SJSA1 (cell line): ENCODE measurements at regions not wholly inside any gene's neighbourhood (a gene's known extent, or its start where the extent isn't known, plus 50 kb on each side); places are given as distances from the start of the nearest gene placed in this dataset.
"Not testable (repeated sequence)": the region's sequence is repeated elsewhere in the genome, so short reads cannot be mapped to it uniquely, and the experiment has no call there.

ENCODE experiments used
- DNase-seq, 2 experiments: peaks; one replicate each; pipeline ENCODE4 v3.0.0-alpha.2; 2015 to 2020; ENCODE audit warnings: low spot score in 2 of 2, low read depth in 1 of 2
- H3K27ac ChIP-seq: fragments of 250-450 bp; sonication (Bioruptor Pico); 2 replicates; pipeline ENCODE4 v1.5.1; 2020; ENCODE audit warnings: mild to moderate bottlenecking, moderate library complexity
- H3K27me3 ChIP-seq: fragments of 250-450 bp; sonication (Bioruptor Pico); replicated peaks from 2 replicates; pipeline ENCODE4 v1.5.1; 2020; ENCODE audit warnings: mild to moderate bottlenecking, moderate library complexity
- H3K36me3 ChIP-seq: fragments of 250-450 bp; sonication (Bioruptor Pico); 2 replicates; pipeline ENCODE4 v1.5.1; 2020; ENCODE audit warnings: mild to moderate bottlenecking
- H3K4me1 ChIP-seq: fragments of 250-450 bp; sonication (Bioruptor Pico); replicated peaks from 2 replicates; pipeline ENCODE4 v1.6.1; 2021; ENCODE audit warnings: mild to moderate bottlenecking
- H3K4me3 ChIP-seq: fragments of 250-450 bp; sonication (Bioruptor Pico); 2 replicates; pipeline ENCODE4 v1.5.1; 2020; ENCODE audit warnings: mild to moderate bottlenecking
- H3K9me3 ChIP-seq: fragments of 250-450 bp; sonication (Bioruptor Pico); replicated peaks from 2 replicates; pipeline ENCODE4 v1.5.1; 2020; ENCODE audit warnings: mild to moderate bottlenecking

DNA sequence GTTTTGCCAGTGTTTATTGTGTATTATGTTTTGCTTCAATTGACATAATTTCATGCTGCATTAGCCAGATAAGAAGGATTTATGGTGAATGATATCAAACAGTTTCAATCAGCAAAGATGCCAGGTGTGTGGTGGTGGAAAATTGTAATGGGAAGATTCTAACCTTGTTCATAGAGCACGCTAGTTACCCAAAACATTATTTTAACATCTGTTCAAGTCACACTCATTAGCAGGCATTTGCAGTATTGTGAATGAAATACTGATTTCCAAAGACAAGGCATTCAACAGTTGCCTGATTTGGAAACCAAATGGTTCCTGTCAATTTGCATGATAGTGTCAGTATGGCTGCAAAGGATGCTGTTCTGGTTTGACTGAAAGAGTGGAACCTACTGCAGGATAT is 129.7 kb downstream of the EPC1 start:
- Histone ChIP-seq H3K36me3 (no peaks in the 10 kb centered on the region), H3K9me3 (0 out of 2 replicates have a peak, but pooled peaks cover 4% of the 10 kb centered on the region), H3K4me3 (no peak overlapping the region), H3K27me3 (no peaks in the 10 kb centered on the region), H3K4me1 (no peaks in the 10 kb centered on the region), H3K27ac (no peak overlapping the region)
- DNase-seq = no peak

DNA sequence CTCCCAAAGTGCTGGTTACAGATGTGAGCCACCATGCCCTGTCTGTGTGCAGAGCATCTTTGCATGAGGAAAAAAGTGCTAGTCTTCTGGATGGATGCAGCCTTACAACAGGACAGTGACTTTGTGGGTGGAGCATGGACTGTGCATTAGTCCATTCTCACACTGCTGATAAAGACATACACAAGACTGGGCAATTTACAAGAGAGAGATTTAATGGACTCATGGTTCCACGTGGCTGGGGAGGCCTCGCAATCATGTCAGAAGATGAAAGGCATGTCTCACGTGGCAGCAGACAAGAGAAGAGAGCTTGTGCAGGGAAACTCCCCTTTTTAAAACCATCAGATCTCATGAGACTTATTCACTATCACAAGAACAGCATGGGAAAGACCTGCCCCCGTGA is 133.1 kb downstream of the EPC1 start:
- H3K36me3 ChIP-seq, H3K4me3 ChIP-seq, H3K27me3 ChIP-seq, DNase-seq, H3K4me1 ChIP-seq, H3K9me3 ChIP-seq, H3K27ac ChIP-seq: not testable (repeated sequence)

DNA sequence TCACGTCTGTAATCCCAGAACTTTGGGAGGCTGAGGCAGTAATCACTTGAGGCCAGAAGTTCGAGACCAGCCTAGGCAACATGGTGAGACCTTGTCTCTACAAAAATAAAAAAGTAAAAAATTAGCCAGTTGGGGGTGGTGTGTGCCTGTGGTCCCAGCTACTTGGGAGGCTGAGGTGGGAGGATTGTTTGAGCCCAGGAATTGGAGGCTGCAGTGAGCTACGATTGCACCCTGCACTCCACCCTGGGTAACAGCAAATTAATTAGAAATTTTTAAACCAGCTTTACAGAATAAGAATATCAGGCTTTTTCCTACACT is 136.0 kb downstream of the EPC1 start:
- no peaks in the 10 kb centered on the region for H3K36me3 ChIP-seq
- DNase-seq = no peak
- no peak overlapping the region for H3K4me3 ChIP-seq

DNA sequence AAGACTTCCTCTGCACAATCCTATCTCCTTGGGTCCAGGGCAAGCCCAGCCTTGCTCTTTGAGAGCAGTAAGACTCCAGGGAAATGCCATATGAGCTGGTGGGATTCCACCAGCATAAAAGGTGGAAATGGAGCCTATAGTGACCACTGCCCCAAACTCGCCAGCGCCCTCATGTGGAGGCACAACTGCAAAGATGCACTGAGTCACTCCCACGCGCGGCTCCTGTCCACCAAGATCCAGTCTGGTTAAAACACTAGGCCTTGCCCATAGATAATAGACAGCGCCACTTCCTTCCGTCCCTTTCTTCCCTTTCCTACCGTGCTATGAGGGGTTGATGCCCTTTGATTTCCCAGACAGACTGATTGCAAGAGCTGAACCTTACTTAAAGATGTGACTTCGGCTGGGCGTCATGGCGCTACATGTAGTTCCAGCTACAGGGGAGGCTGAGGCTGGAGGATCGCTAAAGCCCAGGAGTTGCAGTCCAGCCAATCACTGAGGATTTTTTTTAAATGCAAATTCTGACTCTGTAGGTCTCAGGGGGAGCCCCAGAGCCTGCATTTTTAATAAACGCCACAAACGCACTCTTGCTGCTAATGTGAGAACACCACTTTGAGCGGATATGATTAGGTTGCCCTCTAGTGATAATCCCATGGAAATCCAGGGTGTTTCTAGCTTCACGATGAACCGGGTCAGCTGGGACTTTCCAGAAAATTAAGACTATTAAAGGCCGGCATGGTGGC is 136.5 kb downstream of the EPC1 start:
- no peak overlapping the region for H3K4me3 ChIP-seq
- no peaks in the 10 kb centered on the region for H3K36me3 ChIP-seq
- H3K9me3 ChIP-seq = peaks cover 3% of the 10 kb centered on the region; the same call in 1 of the 2 replicates
- no peak overlapping the region for H3K27ac ChIP-seq
- no peaks in the 10 kb centered on the region for H3K27me3 ChIP-seq
- peak; percentile 25 to 46 for DNase-seq
- peaks cover 8% of the 10 kb centered on the region for H3K4me1 ChIP-seq

More for the DNA sequence above, 136.0 kb downstream of the EPC1 start:
- Histone ChIP-seq H3K4me1 (peaks cover 3% of the 10 kb centered on the region), H3K27ac (no peak overlapping the region), H3K9me3 (peaks cover 3% of the 10 kb centered on the region; the same call in 1 of the 2 replicates), H3K27me3 (no peaks in the 10 kb centered on the region)

DNA sequence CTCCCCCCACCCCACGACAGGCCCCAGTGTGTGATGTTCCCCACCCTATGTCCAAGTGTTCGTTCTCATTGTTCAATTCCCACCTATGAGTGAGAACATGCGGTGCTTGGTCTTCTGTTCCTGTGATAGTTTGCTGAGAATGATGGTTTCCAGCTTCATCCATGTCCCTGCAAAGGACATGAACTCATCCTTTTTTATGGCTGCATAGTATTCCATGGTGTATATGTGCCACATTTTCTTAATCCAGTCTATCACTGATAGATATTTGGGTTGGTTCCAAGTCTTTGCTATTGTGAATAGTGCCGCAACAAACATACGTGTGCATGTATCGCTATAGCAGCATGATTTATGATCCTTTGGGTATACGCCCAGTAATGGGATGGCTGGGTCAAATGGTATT is 139.0 kb downstream of the EPC1 start:
- H3K36me3 ChIP-seq, H3K4me3 ChIP-seq, H3K27me3 ChIP-seq, H3K9me3 ChIP-seq, H3K27ac ChIP-seq, DNase-seq: not testable (repeated sequence)
- peaks cover 13% of the 10 kb centered on the region for H3K4me1 ChIP-seq

DNA sequence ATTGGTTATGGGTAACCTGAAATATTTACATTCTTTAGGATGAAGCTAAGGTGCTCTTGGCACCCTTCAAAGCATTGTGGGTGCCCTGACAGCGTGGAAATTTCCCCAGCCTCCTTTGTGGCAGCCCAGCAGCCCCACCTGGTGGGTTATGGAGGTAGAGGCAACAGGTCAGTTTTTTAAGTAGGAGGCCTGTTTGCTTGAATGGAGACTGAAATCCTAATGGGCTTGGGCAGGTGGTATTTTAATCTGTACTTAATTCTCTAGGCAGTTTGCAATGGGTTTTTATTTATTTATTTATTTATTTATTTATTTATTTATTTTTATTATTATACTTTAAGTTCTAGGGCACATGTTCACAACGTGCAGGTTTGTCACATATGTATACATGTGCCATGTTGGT is 139.4 kb downstream of the EPC1 start:
- H3K36me3 ChIP-seq = no peaks in the 10 kb centered on the region
- no peaks in the 10 kb centered on the region for H3K27me3 ChIP-seq
- peaks cover 13% of the 10 kb centered on the region for H3K4me1 ChIP-seq
- peaks cover 6% of the 10 kb centered on the region; the same call in 1 of the 2 replicates for H3K9me3 ChIP-seq
- peak in 1 of 2 experiments; percentile 24 for DNase-seq
- H3K4me3 ChIP-seq = no peak overlapping the region
- no peak overlapping the region for H3K27ac ChIP-seq

DNA sequence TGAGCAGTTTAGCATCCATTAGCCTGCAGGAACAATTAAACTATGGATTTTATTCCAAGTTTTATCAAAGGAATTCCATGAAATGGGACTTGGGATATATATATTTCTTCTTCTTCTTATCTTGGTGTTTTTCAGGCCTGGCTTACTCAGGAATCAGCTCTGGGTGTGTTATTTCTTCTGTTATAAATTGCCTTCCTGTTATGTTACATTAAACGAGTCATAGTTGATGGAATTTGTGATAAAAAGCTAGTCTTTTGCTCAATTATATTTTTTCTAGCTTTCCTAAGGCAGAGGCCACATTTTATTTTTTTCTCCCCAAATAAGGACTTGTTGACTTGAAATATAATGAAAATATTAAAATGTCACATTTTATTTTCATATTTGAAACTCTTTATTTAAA is 141.3 kb downstream of the EPC1 start:
- H3K27me3 ChIP-seq = no peaks in the 10 kb centered on the region
- peak overlapping the region; percentile 49 for H3K27ac ChIP-seq
- H3K36me3 ChIP-seq = no peaks in the 10 kb centered on the region
- peaks cover 6% of the 10 kb centered on the region; the same call in 1 of the 2 replicates for H3K9me3 ChIP-seq
- H3K4me3 ChIP-seq = no peak overlapping the region
- DNase-seq = peak in 1 of 2 experiments; percentile 38
- peaks cover 13% of the 10 kb centered on the region for H3K4me1 ChIP-seq

DNA sequence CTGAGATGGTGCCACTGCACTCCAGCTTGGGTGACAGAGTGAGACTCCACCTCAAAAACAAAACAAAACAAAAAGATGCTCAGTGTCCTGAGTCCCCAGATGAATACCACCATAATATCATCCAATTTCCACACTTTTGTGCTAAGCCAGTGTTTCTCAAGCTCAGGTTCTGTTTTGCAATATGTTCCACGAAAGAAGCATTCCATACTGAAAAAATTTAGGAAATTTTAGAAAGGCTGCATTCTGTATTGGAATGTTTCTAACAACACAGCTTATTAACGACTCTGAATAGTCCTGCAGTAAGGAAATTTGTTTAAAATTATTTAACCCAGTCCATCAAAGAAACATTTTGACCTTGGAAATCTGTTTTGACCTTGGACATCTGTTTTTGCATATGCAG is 142.4 kb downstream of the EPC1 start:
- H3K4me3 ChIP-seq = no peak overlapping the region
- no peaks in the 10 kb centered on the region for H3K27me3 ChIP-seq
- peaks cover 13% of the 10 kb centered on the region for H3K4me1 ChIP-seq
- no peak overlapping the region for H3K27ac ChIP-seq
- H3K9me3 ChIP-seq = peaks cover 6% of the 10 kb centered on the region; the same call in 1 of the 2 replicates
- no peaks in the 10 kb centered on the region for H3K36me3 ChIP-seq
- no peak for DNase-seq

DNA sequence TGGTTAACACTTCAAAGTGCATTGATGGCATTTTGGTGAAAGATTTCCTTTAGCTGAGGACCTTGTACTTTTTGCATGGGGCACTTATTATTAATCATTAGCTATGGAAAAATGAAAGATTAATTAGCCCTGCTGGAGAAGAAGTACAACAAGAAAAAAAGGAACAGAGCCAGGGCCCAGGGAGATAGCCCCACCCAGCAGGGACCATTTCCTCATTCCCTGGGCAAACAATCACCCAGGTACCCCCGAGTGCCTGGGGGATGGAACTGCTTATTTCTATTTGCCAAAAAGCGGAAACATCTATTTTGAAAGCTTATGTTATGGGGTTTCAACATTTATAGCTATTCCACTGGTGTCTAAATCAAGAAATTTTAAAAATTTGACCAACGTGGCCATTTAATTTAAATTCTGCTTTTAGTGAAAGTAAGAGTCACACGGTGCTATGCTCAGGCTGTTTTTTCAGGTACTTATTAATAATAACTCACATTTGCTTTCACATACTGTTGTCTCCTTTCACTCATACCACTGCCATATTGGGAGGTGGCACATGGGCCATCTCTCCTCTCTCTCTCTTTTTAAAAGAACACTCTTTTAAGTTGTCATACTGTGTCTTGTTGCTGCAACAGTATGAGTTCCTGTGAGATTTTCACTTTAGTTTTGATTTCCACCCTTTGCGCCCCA is 143.6 kb upstream of the KIF5B start:
- H3K4me3 ChIP-seq = no peak overlapping the region

DNA sequence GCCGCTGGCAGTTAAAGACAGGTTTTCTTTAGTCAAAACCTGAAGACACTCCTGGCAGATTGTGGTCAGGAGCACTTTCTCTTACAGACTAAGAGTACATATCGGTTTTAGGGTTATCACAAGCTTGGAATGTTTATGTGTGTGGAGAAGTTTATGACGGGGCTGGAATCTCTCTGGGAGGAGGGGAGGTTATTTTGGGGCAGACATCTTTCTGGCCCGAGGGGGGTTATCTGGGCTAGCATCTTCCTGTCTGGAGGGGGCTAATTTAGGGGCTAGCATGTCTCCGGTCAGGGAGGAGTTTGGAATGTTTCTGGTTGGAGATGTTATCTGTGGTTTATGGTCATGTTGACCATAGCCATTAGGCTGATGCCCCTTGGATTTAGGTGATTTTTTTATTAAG is 141.2 kb upstream of the KIF5B start:
- Histone ChIP-seq H3K9me3 (no peaks in the 10 kb centered on the region), H3K27ac (no peak overlapping the region), H3K4me1 (peaks cover 7% of the 10 kb centered on the region; the same call in 1 of the 2 replicates), H3K36me3 (no peaks in the 10 kb centered on the region), H3K27me3 (no peaks in the 10 kb centered on the region), H3K4me3 (no peak overlapping the region)
- DNase-seq = no peak

More for the DNA sequence above, 143.6 kb upstream of the KIF5B start:
- Histone ChIP-seq H3K36me3 (no peaks in the 10 kb centered on the region), H3K9me3 (peaks cover 4% of the 10 kb centered on the region; the same call in 1 of the 2 replicates), H3K27me3 (no peaks in the 10 kb centered on the region), H3K4me1 (peaks cover 7% of the 10 kb centered on the region), H3K27ac (no peak overlapping the region)
- DNase-seq = no peak

DNA sequence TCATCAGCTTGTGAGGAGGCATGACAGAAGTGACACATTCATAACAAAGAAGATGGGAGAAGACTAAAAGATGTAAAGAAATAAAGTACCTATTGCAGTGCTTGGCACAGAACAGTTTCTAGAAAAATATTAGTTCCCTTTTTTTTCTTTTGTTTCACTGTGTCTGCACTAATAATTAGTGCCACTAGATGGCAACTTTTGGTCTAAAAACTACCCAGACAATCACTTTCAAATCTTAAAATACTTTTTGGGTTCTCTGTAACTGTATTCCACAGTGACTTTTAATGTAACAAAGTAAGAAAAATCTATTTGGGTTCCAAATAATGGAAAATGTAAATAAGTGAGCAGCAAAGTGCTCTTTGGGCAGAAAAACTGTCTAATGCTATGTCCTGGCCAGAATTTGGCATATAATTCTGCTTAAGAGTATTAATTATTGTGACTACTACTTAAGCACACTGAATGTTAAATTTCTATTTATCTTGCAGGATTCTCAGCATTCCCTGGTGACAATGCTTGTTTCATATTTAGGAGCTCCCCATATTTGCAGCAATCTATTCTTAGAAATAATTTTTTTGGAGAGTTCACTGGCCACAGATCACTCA is 134.8 kb upstream of the KIF5B start:
- H3K27ac ChIP-seq = no peak overlapping the region
- H3K27me3 ChIP-seq = no peaks in the 10 kb centered on the region
- H3K36me3 ChIP-seq = no peaks in the 10 kb centered on the region
- H3K4me1 ChIP-seq = no peaks in the 10 kb centered on the region
- no peak overlapping the region for H3K4me3 ChIP-seq
- DNase-seq = peak in 1 of 2 experiments; percentile 42
- H3K9me3 ChIP-seq = no peaks in the 10 kb centered on the region

DNA sequence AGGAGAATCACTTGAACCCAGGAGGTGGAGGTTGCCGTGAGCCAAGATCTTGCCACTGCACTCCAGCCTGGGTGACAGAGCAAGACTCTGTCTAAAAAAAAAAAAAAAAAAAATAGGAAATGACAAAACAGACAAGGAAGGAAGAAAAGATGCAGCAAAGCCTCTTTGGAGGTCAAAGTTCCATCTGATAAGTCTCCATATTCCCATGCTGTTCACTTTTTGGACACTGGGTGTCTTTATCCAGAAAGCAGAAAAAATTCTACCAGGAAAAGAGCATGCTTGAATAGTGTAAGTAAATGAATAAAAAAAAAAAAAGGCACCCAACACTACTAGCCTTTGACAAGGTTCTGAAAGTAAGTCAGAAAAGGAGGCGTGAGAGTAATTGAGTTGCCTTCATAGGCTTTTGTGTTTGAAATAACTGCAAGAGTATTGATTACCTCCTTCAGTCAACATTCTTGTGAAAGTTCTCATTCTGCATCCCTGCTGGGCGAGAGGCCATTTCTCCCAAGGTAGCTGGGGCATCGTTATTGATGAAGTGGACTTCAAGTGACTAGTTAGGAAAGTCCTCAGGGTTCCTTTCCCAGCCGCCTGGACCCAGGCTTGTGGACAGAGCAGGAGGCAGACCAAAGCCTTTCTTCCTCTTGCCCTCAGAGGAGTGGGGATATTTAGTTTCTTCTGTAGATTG is 133.3 kb upstream of the KIF5B start:
- no peaks in the 10 kb centered on the region for H3K27me3 ChIP-seq
- no peaks in the 10 kb centered on the region for H3K36me3 ChIP-seq
- no peak overlapping the region for H3K27ac ChIP-seq
- no peaks in the 10 kb centered on the region for H3K9me3 ChIP-seq
- no peak overlapping the region for H3K4me3 ChIP-seq
- H3K4me1 ChIP-seq = no peaks in the 10 kb centered on the region
- no peak for DNase-seq

DNA sequence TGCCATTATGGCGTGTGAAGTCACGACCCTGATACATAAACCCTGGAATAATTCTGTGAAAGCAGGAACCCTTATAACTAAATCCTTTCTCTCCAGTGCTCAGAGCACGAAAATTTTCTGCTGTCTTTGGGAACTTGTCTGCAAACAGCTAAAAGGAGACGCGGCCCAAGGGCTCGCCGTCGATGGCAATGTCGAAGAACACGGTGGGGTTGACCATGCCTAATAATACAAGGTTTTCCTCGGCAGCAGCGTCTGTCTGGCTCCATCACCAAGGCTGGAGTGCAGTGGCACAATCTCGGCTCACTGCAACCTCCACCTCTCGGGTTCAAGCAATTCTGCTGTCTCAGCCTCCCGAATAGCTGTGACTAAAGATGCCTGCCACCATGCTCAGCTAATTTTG is 132.4 kb upstream of the KIF5B start:
- not testable (repeated sequence) for H3K4me1 ChIP-seq, H3K27me3 ChIP-seq, H3K27ac ChIP-seq, H3K4me3 ChIP-seq, H3K36me3 ChIP-seq, H3K9me3 ChIP-seq, DNase-seq

DNA sequence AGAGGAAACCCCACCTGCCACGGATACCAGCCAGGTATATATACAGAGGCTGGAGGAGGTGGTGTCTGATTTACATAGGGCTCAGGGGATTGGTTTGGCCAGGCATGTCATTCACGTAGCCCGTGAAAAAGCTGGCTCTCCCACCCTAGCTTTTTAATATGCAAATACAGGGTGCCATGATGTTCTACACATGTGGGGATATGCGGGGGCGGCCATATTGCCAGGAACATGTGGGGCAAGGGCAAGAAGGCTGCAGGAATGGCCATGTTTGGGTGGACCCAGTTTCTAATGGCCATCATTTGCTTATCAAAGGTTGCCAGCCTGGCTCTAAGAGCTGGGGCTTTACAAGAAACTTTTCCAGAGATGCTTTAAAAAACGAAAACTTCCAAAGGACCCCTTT is 131.5 kb upstream of the KIF5B start:
- DNase-seq = no peak
- no peaks in the 10 kb centered on the region for H3K4me1 ChIP-seq
- no peak overlapping the region for H3K27ac ChIP-seq
- no peak overlapping the region for H3K4me3 ChIP-seq
- no peaks in the 10 kb centered on the region for H3K27me3 ChIP-seq
- no peaks in the 10 kb centered on the region for H3K9me3 ChIP-seq
- H3K36me3 ChIP-seq = no peaks in the 10 kb centered on the region
